HepG2 (cell line): ENCODE measurements at regions not wholly inside any gene's neighbourhood (a gene's known extent, or its start where the extent isn't known, plus 50 kb on each side); places are given as distances from the start of the nearest gene placed in this dataset.

Experiments
- ATAC-seq: fragments of 200-7000 bp; cut with Tn5 transposase; 3 replicates; pipeline ENCODE4 v1.9.1; 2020; ENCODE audit warnings: mild to moderate bottlenecking, moderate library complexity
- BruUV-seq: library from RNA; stranded (reverse); fragments of 400-500 nt; replicated peaks from 2 replicates; lab custom pipeline; 2021; lab: Mats Ljungman, UMichigan
- CTCF ChIA-PET: fragments of 300-600 bp; formaldehyde crosslinking; extraction: SDS; loops from one replicate; lab custom pipeline; 2021; ENCODE audit warnings: low total read pairs, inconsistent platforms, low intra/inter-chr PET ratio; lab: Yijun Ruan, JAX
- POLR2A ChIA-PET: fragments of 350-600 bp; sonication (Branson Sonifier 250); formaldehyde crosslinking; loops from one replicate; lab custom pipeline; 2020; ENCODE audit warnings: antibody characterized with exemption, inconsistent platforms; lab: Yijun Ruan, JAX
- DNase-seq: peaks from one replicate; pipeline ENCODE4 v3.0.0-alpha.2; 2015; ENCODE audit warnings: low spot score
- FAIRE-seq: peaks from 3 replicates; lab custom pipeline; 2011; peaks lifted over from hg19 to GRCh38; lab: Jason Lieb, UNC
- H2AFZ ChIP-seq: one replicate; pipeline ENCODE4 v1.6.1; 2011; ENCODE audit warnings: low read length, inconsistent platforms
- H3K27ac ChIP-seq: fragments of 300-600 bp; 3 replicates; pipeline ENCODE4 v1.8.0; 2011; ENCODE audit warnings: mixed run types, mild to moderate bottlenecking, mixed read lengths, low read length, inconsistent platforms; ENCODE audit not compliant: insufficient read depth; ENCODE audit errors: extremely low read length
- H3K27me3 ChIP-seq, 2 experiments: fragments of 200-600 bp in 1 of 2; 2 replicates in 1 of 2; 3 replicates in 1 of 2; pipeline versions ENCODE4 v1.6.0 to v1.8.0; 2011; ENCODE audit warnings: low read length in 2 of 2, mild to moderate bottlenecking in 2 of 2, moderate library complexity in 2 of 2, inconsistent platforms in 1 of 2; ENCODE audit not compliant: insufficient read depth in 2 of 2, control insufficient read depth in 1 of 2
- H3K36me3 ChIP-seq, 2 experiments: fragments of 200-600 bp in 1 of 2; replicated peaks in 1 of 2; 2 replicates in 1 of 2; 3 replicates in 1 of 2; pipeline versions ENCODE4 v1.5.1 to v1.8.0; 2011; ENCODE audit warnings: low read length in 2 of 2, inconsistent platforms in 1 of 2; ENCODE audit not compliant: insufficient read depth in 2 of 2, control insufficient read depth in 1 of 2
- H3K4me1 ChIP-seq: 2 replicates; pipeline ENCODE4 v1.5.1; 2012; ENCODE audit warnings: low read length, inconsistent platforms; ENCODE audit not compliant: insufficient read depth
- H3K4me2 ChIP-seq: 2 replicates; pipeline ENCODE4 v1.6.0; 2011; ENCODE audit warnings: low read depth, low read length, inconsistent platforms
- H3K4me3 ChIP-seq, 3 experiments: fragments of 200-600 bp in 1 of 3; sonication (generic), shearing (Covaris generic) in 1 of 3; replicated peaks in 1 of 3; 2 replicates each; pipeline ENCODE4 v1.5.1; 2011 to 2016; ENCODE audit warnings: low read length in 3 of 3, inconsistent platforms in 2 of 3, low read depth in 2 of 3, mild to moderate bottlenecking in 2 of 3, control low read depth in 1 of 3, mixed read lengths in 1 of 3; ENCODE audit not compliant: insufficient read depth in 1 of 3
- H3K79me2 ChIP-seq: one replicate; pipeline ENCODE4 v1.6.1; 2011; ENCODE audit warnings: low read length, inconsistent platforms; ENCODE audit not compliant: insufficient read depth
- H3K9ac ChIP-seq: 2 replicates; pipeline ENCODE4 v1.6.0; 2011; ENCODE audit warnings: mild to moderate bottlenecking, low read depth, low read length, inconsistent platforms; ENCODE audit not compliant: insufficient read depth
- H3K9me3 ChIP-seq: 2 replicates; pipeline ENCODE4 v1.5.1; 2012; ENCODE audit warnings: mild to moderate bottlenecking, low read length
- H4K20me1 ChIP-seq: 2 replicates; pipeline ENCODE4 v1.6.0; 2011; ENCODE audit warnings: inconsistent platforms, mild to moderate bottlenecking, low read length, moderate library complexity; ENCODE audit not compliant: insufficient read depth
- CBX5 ChIP-seq: sonication (generic); formaldehyde crosslinking; IDR thresholded peaks from 2 replicates; pipeline ENCODE4 v1.4.0; 2020; ENCODE audit warnings: missing genetic modification reagents, borderline replicate concordance
- RBFOX2 ChIP-seq: fragments of 200-400 bp; formaldehyde crosslinking; IDR thresholded peaks from 2 replicates; pipeline ENCODE4 v1.6.1; 2017; ENCODE audit warnings: low read depth, mild to moderate bottlenecking, low read length
- RFXAP ChIP-seq: sonication (generic); formaldehyde crosslinking; IDR thresholded peaks from 2 replicates; pipeline ENCODE4 v1.4.0; 2020; ENCODE audit warnings: missing genetic modification reagents, borderline replicate concordance
- SIX4 ChIP-seq: sonication (generic); formaldehyde crosslinking; IDR thresholded peaks from 2 replicates; pipeline ENCODE4 v1.4.0; 2020; ENCODE audit warnings: missing genetic modification reagents
- TARDBP ChIP-seq: sonication (generic); formaldehyde crosslinking; IDR thresholded peaks from 2 replicates; pipeline ENCODE4 v1.8.0; 2022; ENCODE audit warnings: mild to moderate bottlenecking, missing genetic modification reagents
- ZNF253 ChIP-seq: sonication (generic); formaldehyde crosslinking; IDR thresholded peaks from 2 replicates; pipeline ENCODE4 v1.8.0; 2022; ENCODE audit warnings: mild to moderate bottlenecking, missing genetic modification reagents, borderline replicate concordance
- ZNF337 ChIP-seq: sonication (generic); formaldehyde crosslinking; IDR thresholded peaks from 2 replicates; pipeline ENCODE4 v1.5.1; 2020; ENCODE audit warnings: missing genetic modification reagents, low read depth, mild to moderate bottlenecking, borderline replicate concordance
- ZNF563 ChIP-seq: sonication (generic); formaldehyde crosslinking; IDR thresholded peaks from 2 replicates; pipeline ENCODE4 v1.8.0; 2022; ENCODE audit warnings: mild to moderate bottlenecking, moderate library complexity, missing genetic modification reagents
- ZNF790 ChIP-seq: sonication (generic); formaldehyde crosslinking; IDR thresholded peaks from 2 replicates; pipeline ENCODE4 v1.8.0; 2022; ENCODE audit warnings: missing genetic modification reagents, mild to moderate bottlenecking, borderline replicate concordance
- ZNF879 ChIP-seq: sonication (generic); formaldehyde crosslinking; IDR thresholded peaks from 2 replicates; pipeline ENCODE4 v1.8.1; 2023; ENCODE audit warnings: missing genetic modification reagents
- WGBS: methylation state at CpG from one replicate; pipeline ENCODE4 v1.1.6; 2017; ENCODE audit warnings: low lambda C conversion rate; 5-methylcytosine and 5-hydroxymethylcytosine counted together
- in situ Hi-C: cut with HindIII; loops from 2 replicates; pipeline ENCODE4 v1.10.0; 2017; ENCODE audit warnings: low pct_unique_long_range_greater_than_20kb; ENCODE audit not compliant: extremely low pct_ligation_motif_present
- intact Hi-C: fragments of 100-400 bp; cut with micrococcal nuclease; formaldehyde crosslinking; loops from one replicate; pipeline ENCODE4 v1.10.0; 2022; ENCODE audit not compliant: unreplicated experiment
- TF ChIP-seq, protein P1 (sequence below): sonication (generic); formaldehyde crosslinking; IDR thresholded peaks from 2 replicates; pipeline ENCODE4 v1.4.0; 2020; ENCODE audit warnings: mild to moderate bottlenecking, missing genetic modification reagents
- TF ChIP-seq, protein P2 (sequence below): sonication (generic); formaldehyde crosslinking; IDR thresholded peaks from 2 replicates; pipeline ENCODE4 v1.8.1; 2022; ENCODE audit warnings: low read depth, mild to moderate bottlenecking, missing genetic modification reagents

DNA sequence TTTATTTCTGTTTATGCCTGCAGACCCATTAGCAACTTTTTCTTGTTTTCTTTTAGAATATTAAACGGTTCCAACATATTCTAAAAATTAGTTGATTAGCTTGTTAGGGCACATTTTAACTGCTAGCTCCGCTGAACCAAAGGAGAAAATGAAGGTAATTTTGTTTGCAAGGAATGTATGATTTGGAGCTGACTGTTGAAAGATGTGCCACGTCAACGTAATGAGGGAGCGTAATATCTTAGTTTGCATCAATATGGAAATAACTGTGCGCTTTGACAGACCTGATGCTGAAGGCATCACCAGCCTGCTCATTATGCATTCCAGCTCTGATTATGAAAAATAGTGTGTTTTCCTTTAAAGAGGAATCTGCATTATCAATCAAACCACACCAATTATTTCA lies 102.0 kb upstream of the CTBP2 start (continued):
- TF ChIP-seq ZNF337 (CRISPR knock-in tag) (no peak), TARDBP (no peak), CBX5 (no peak), ZNF253 (CRISPR knock-in tag) (no peak), ZNF879 (CRISPR knock-in tag) (no peak), RFXAP (CRISPR knock-in tag) (no peak), ZNF563 (CRISPR knock-in tag) (no peak), ZNF790 (CRISPR knock-in tag) (no peak), SIX4 (CRISPR knock-in tag) (no peak), RBFOX2 (no peak)
- TF ChIP-seq, protein P1, sequence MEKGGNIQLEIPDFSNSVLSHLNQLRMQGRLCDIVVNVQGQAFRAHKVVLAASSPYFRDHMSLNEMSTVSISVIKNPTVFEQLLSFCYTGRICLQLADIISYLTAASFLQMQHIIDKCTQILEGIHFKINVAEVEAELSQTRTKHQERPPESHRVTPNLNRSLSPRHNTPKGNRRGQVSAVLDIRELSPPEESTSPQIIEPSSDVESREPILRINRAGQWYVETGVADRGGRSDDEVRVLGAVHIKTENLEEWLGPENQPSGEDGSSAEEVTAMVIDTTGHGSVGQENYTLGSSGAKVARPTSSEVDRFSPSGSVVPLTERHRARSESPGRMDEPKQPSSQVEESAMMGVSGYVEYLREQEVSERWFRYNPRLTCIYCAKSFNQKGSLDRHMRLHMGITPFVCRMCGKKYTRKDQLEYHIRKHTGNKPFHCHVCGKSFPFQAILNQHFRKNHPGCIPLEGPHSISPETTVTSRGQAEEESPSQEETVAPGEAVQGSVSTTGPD (CRISPR knock-in tag): no peak

DNA sequence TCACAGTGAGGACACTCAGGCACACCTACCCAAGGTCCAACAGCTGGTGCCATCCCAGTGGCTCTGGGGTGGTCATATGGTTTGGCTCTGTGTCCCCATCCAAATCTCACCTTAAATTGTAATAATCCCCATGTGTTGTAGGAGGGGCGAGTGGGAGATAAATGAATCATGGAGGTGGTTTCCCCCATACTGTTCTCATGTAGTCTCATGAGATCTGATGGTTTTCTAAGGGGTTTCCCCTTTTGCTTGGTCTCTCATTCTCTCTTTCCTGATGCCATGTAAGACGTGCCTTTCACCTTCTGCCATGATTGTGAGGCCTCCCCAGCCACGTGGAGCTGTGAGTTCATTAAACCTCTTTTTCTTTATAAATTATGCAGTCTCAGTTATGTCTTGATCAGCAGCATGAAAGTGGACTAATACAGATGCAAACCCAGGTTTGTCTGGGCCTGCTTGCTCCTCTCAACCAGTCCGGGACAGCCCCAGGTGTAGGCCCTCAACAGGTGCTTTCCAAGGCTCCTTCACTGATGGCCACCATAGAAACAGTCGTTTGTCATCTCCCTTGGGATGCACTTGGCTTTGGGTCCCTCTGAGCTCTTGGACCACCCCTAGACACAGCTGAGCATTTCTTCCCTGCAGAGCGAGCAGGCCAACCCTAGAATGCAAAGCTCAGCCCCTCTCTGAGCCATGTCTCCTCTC lies 101.3 kb upstream of the CTBP2 start:
- ATAC-seq (no peak), FAIRE-seq (no peak), DNase-seq (no peak)
- Histone ChIP-seq H3K36me3 (no peaks in the 10 kb centered on the region), H2AFZ (no peak overlapping the region), H3K4me3 (no peak overlapping the region), H3K27me3 (peaks cover 0 to 2% of the 10 kb centered on the region in 2 experiments; a peak in 2 of 5 replicates), H3K79me2 (no peaks in the 10 kb centered on the region), H4K20me1 (no peaks in the 10 kb centered on the region), H3K27ac (no peak overlapping the region), H3K9ac (no peak overlapping the region), H3K4me1 (no peaks in the 10 kb centered on the region), H3K9me3 (no peaks in the 10 kb centered on the region), H3K4me2 (no peak overlapping the region)
- no TSS peak for BruUV-seq
- intact Hi-C loops: no loop called here
- WGBS: 3% methylated on average over 5 of the region's 6 CpGs
- POLR2A ChIA-PET: no interaction called here
- TF ChIP-seq, protein P2, sequence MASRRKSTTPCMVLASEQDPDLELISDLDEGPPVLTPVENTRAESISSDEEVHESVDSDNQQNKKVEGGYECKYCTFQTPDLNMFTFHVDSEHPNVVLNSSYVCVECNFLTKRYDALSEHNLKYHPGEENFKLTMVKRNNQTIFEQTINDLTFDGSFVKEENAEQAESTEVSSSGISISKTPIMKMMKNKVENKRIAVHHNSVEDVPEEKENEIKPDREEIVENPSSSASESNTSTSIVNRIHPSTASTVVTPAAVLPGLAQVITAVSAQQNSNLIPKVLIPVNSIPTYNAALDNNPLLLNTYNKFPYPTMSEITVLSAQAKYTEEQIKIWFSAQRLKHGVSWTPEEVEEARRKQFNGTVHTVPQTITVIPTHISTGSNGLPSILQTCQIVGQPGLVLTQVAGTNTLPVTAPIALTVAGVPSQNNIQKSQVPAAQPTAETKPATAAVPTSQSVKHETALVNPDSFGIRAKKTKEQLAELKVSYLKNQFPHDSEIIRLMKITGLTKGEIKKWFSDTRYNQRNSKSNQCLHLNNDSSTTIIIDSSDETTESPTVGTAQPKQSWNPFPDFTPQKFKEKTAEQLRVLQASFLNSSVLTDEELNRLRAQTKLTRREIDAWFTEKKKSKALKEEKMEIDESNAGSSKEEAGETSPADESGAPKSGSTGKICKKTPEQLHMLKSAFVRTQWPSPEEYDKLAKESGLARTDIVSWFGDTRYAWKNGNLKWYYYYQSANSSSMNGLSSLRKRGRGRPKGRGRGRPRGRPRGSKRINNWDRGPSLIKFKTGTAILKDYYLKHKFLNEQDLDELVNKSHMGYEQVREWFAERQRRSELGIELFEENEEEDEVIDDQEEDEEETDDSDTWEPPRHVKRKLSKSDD (CRISPR knock-in tag): no peak
- CTCF ChIA-PET: no interaction called here
- in situ Hi-C loops: no loop called here
